GM21360 (cell line): ENCODE measurements at regions not wholly inside any gene's neighbourhood (a gene's known extent, or its start where the extent isn't known, plus 50 kb on each side); places are given as distances from the start of the nearest gene placed in this dataset.
A peak's percentile ranks its signal among the peaks of the same experiment; 100 is the strongest.

Experiments
- ATAC-seq: cut with Tn5 transposase; IDR thresholded peaks from one replicate; pipeline ENCODE4 v1.9.1; 2021; ENCODE audit warnings: mild to moderate bottlenecking, moderate library complexity; ENCODE audit not compliant: unreplicated experiment

GRCh38 chr18:53819671-53820070 is 404.8 kb downstream of the MBD2 start:
- ATAC-seq, result no peak

GRCh38 chr18:53819174-53819573 is 405.3 kb downstream of the MBD2 start:
- no peak for ATAC-seq

- no peak for ATAC-seq
These were observed 406.2 kb downstream of the MBD2 start for GRCh38 chr18:53817976-53818950.

DNA sequence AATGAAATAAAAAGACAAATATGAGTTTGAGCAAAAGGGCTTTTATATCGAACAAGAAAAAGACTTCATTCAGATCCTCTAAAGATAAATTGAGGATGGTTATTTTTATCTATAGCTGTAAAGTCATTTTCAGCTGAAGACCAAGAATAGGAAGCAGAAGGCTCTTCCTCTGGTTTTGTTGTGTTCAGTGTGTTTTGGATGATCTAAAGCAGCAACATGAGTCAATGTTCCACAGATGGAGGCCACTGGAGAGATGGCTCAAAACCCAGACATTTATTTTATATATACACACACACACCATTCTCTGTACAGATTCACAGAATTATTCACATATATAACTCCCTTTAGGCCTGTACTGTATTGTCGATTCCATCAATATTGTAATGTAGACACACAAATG is 424.3 kb downstream of the MBD2 start:
- ATAC-seq, result no peak

- no peak for ATAC-seq
These were observed 425.3 kb downstream of the MBD2 start for GRCh38 chr18:53799134-53799533.

- no peak for ATAC-seq
These were observed 426.0 kb downstream of the MBD2 start for GRCh38 chr18:53798516-53798915.

- no peak for ATAC-seq
These were observed 426.4 kb downstream of the MBD2 start for GRCh38 chr18:53797998-53798495.

DNA sequence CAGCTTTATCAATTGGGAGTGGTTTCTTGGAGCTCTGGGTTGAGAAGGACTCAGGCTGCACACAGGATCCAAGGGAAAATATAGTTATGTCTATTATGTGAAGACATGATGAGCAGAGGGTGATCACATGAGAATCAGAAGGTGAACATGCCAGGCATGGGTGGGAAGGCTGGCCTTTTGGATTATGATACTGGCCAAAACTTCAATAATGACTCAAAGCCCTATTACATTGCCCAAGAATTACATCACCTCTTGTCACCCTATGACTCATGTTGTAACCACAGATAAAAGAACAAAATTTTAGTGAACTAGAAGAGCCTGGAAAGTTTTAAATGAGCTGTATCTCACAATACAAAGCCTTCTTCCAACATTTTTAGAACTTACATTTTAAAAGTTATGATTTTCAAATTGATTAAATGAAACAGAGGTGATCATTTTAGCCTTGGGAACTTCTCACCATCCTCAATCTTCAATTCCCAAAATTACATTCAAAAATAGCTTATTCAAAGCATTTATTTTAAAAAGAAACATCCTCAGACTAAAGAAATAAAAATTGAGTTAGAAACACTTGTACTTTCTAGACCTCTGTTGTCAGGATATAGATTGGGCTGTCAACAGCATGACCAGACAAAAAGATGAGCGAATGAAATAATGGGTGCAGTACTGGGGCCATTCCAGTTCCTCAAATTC is 428.3 kb downstream of the MBD2 start:
- ATAC-seq, result peak; percentile 96

DNA sequence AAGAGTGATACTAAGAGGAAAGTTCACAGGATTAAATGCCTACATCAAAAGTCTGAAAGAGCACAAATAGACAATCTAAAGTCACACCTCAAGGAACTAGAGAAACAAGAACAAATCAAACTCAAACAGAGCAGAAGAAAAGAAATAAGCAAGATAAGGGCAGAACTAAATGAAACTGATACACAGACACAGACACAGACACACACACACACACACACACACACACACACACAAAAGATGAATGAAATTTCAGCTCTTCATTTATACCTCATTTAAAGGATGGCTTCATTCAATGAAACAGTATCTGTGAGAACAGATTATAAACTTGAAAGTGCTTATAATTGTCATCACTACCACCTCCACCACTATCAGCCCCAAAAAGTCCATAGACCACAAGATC is 428.9 kb downstream of the MBD2 start:
- no peak for ATAC-seq

GRCh38 chr18:53795061-53795460 is 429.4 kb downstream of the MBD2 start:
- ATAC-seq, result no peak

DNA sequence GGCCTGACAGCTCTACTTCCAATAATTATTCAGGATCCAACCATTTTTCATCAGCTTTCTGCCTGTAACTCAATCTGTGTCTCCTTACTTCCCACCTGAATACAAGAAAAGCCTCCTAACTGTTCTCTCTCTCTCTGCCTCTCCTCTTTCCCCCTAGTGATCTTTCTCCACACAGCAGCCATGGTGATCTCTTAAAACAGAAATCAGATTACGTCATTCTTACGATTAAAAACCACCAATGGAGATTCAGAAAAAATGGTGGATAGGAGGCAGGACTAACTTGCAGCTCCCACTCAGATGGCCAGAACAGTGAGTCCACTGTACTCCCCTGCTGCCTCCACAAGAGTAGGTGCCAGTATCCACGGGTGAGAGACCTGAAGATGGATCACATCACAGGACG is 431.7 kb downstream of the MBD2 start:
- ATAC-seq, result no peak

DNA sequence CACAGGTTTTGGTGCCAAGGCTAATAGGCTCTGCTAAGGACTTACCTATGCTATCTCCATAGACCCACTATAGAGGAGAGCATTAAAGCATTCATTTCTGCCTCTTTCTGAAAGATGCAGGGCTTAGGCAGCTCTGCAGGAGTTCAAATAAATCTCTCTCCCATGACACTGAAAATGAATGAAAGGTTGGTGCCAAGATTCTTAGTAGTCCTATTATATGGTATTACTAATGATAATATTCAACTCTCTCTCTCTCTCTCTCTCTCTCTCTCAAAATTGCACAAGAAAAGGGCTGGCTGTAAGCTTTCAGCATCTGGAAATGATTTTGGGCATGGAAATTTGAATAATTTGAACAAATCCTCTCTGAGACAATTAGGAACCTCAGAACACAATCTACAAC is 433.7 kb downstream of the MBD2 start:
- no peak for ATAC-seq

- ATAC-seq, result no peak
These were observed 434.9 kb downstream of the MBD2 start for GRCh38 chr18:53789376-53790247.

DNA sequence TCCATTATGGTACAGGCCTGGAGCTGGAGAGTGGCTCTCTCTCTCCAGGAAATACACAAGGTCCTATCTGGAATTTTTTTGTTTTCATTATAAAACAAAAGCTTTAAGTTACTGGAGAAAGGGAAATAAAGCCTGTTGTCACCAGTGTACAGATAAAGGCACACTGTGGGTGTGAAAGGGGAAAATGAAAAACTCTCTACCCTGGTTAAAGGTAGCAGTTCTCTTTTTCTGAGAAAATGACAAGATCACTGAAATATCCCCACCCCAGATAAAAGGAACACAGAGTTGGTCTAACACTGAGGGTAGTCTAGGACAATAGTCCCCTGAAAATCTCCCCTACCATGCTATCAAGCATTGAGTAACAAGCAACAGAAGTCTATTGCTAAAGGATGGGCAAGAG is 438.7 kb downstream of the MBD2 start:
- ATAC-seq, result no peak

- ATAC-seq, result no peak
These were observed 440.2 kb downstream of the MBD2 start for GRCh38 chr18:53784253-53784652.

GRCh38 chr18:53780666-53781065 is 443.8 kb downstream of the MBD2 start:
- no peak for ATAC-seq

DNA sequence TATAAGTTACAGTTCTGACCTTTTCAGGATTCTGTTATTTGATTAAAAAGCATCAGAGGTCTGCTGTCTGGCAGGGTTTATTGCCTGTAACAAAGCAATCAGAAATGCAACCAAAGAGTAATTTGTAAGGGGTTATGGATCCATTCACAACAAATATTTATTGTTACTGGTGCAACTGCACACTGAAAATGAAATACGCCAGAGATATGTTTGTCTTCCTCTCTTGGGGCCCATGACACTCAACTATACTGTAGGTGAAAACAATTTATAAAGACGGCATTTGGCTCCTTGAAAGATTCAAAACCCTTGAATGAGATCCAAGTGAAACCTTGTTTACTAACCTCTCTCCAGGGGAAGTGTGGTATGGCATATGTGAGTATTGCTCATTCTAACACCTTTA is 452.2 kb downstream of the MBD2 start:
- no peak for ATAC-seq

DNA sequence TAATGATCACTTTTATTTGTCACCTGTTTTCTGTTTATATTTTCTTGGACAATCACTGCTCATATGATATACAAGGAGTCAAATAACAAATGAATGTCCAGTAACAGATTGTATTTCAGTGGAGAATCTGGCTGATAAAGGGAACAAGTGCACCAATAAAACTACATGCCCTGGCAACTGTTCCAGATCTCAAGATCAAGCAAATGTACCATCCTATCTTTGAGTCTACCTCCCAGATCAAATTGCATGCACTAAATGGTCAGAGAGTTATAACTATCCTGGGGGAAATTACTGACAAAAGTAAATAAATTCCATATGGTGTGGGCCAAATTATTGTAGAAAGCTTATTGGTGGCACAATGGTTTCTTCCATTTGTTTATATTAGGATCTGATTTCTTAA is 452.8 kb downstream of the MBD2 start:
- no peak for ATAC-seq

DNA sequence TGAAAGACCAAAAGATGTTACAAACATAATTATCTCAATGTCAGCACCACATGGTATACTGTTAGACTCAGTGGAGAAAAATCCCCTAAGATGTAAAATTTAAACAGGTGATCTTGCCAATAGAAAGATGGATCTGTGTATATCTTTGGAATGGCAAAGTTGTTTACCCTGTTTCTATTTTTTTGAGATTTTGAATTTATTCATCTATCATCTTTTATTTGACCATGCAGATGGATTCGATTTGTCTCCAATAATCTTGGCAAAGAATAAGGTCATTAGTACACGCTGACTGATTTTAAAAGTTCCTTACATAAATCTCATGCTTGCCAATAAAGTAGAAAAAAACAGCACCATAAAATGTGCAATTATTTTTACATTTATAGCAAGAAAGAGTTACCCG is 459.3 kb downstream of the MBD2 start:
- no peak for ATAC-seq

DNA sequence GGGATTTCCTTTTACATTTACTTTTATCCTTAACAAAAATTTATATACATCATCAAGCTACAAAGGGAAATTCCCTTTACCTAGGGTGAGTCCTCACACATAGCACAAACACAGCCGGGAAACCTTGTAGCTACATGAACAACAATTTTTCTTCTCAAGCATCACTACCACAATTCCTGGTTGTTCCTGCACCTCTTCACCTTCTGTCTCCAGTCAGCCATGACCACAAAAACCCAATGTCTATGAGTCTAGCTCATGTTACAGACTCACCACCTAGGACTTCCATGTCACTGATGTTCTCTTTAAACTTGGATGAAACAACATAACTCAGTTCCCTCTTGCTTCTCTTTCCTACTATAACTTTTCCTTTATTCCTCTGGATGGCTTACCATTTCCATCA is 460.4 kb downstream of the MBD2 start:
- ATAC-seq, result no peak

GRCh38 chr18:53757328-53757727 is 467.1 kb downstream of the MBD2 start:
- ATAC-seq, result no peak
